K562 (cell line): ENCODE measurements at regions not wholly inside any gene's neighbourhood (a gene's known extent, or its start where the extent isn't known, plus 50 kb on each side); places are given as distances from the start of the nearest gene placed in this dataset.

ENCODE experiments used
- CTCF ChIP-seq, 3 experiments: IDR thresholded peaks in 2 of 3; conservative IDR thresholded peaks in 1 of 3; 2 replicates each; pipeline ENCODE4 v1.5.1; 2011 to 2012; ENCODE audit warnings: low read length in 3 of 3, mild to moderate bottlenecking in 3 of 3, control low read depth in 2 of 3, improper control_type of control experiment in 1 of 3, inconsistent platforms in 1 of 3, low read depth in 1 of 3, mixed read lengths in 1 of 3, moderate library complexity in 1 of 3; ENCODE audit not compliant: insufficient read depth in 2 of 3
- EP300 ChIP-seq: IDR thresholded peaks from 2 replicates; pipeline ENCODE4 v1.6.1; 2012; ENCODE audit warnings: low read length, improper control_type of control experiment
- EZH2 ChIP-seq: IDR thresholded peaks from 2 replicates; pipeline ENCODE4 v1.6.1; 2012; ENCODE audit warnings: low read depth, mild to moderate bottlenecking, inconsistent platforms, low read length, borderline replicate concordance
- LEF1 ChIP-seq: fragments of 450-650 bp; IDR thresholded peaks from 2 replicates; pipeline ENCODE4 v1.6.1; 2016; ENCODE audit warnings: mild to moderate bottlenecking
- NFRKB ChIP-seq: fragments of 450-650 bp; IDR thresholded peaks from 2 replicates; pipeline ENCODE4 v1.6.1; 2016; ENCODE audit warnings: low read depth
- SMAD4 ChIP-seq: fragments of 250-450 bp; sonication (Bioruptor Pico); conservative IDR thresholded peaks from 2 replicates; pipeline ENCODE4 v1.8.0; 2021; ENCODE audit warnings: inconsistent platforms, mild to moderate bottlenecking, moderate library complexity
- TAF1 ChIP-seq: IDR thresholded peaks from 2 replicates; pipeline ENCODE4 v1.6.1; 2011; ENCODE audit warnings: mild to moderate bottlenecking, low read length, moderate library complexity; ENCODE audit not compliant: insufficient read depth, control insufficient read depth, severe bottlenecking; ENCODE audit errors: extremely low read depth
- TFE3 ChIP-seq: fragments of 450-650 bp; formaldehyde crosslinking; IDR thresholded peaks from 2 replicates; pipeline ENCODE4 v1.4.0; 2020; ENCODE audit warnings: mild to moderate bottlenecking, mixed read lengths
- ZNF699 ChIP-seq: fragments of 250-450 bp; sonication (Bioruptor Pico); IDR thresholded peaks from 2 replicates; pipeline ENCODE4 v1.8.0; 2021; ENCODE audit warnings: mild to moderate bottlenecking, moderate library complexity; ENCODE audit not compliant: insufficient replicate concordance
- TF ChIP-seq, protein P1 (sequence below): sonication (generic); formaldehyde crosslinking; IDR thresholded peaks from 2 replicates; pipeline ENCODE4 v1.8.1; 2023; ENCODE audit warnings: mild to moderate bottlenecking, missing genetic modification reagents, moderate library complexity
- TF ChIP-seq, protein P2 (sequence below): IDR thresholded peaks from 2 replicates; pipeline ENCODE4 v1.6.1; 2011; ENCODE audit warnings: borderline replicate concordance, low read depth, mild to moderate bottlenecking, moderate library complexity, low read length; ENCODE audit not compliant: insufficient read depth, poor library complexity, severe bottlenecking

GRCh38 chr5:26104175-26104574 lies 934.2 kb downstream of the CDH9 start:
- TF ChIP-seq, protein P1, sequence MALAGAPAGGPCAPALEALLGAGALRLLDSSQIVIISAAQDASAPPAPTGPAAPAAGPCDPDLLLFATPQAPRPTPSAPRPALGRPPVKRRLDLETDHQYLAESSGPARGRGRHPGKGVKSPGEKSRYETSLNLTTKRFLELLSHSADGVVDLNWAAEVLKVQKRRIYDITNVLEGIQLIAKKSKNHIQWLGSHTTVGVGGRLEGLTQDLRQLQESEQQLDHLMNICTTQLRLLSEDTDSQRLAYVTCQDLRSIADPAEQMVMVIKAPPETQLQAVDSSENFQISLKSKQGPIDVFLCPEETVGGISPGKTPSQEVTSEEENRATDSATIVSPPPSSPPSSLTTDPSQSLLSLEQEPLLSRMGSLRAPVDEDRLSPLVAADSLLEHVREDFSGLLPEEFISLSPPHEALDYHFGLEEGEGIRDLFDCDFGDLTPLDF (CRISPR knock-in tag), result no peak
- no peak for TF ChIP-seq ZNF699 (CRISPR knock-in tag)
- TF ChIP-seq CTCF (IDR thresholded peaks at IDR 0.05 in 2 of 3, conservative IDR thresholded peaks at IDR 0.05 in 1 of 3; ENCODE audit: insufficient read depth in 2 of 3, low read depth in 1 of 3, low read length in 3 of 3), result no peak
- TF ChIP-seq, protein P2, sequence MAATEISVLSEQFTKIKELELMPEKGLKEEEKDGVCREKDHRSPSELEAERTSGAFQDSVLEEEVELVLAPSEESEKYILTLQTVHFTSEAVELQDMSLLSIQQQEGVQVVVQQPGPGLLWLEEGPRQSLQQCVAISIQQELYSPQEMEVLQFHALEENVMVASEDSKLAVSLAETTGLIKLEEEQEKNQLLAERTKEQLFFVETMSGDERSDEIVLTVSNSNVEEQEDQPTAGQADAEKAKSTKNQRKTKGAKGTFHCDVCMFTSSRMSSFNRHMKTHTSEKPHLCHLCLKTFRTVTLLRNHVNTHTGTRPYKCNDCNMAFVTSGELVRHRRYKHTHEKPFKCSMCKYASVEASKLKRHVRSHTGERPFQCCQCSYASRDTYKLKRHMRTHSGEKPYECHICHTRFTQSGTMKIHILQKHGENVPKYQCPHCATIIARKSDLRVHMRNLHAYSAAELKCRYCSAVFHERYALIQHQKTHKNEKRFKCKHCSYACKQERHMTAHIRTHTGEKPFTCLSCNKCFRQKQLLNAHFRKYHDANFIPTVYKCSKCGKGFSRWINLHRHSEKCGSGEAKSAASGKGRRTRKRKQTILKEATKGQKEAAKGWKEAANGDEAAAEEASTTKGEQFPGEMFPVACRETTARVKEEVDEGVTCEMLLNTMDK, result no peak
- TF ChIP-seq LEF1, result no peak
- TF ChIP-seq EP300, result no peak
- TF ChIP-seq EZH2, result no peak
- no peak for TF ChIP-seq SMAD4 (CRISPR knock-in tag)
- no peak for TF ChIP-seq TFE3 (CRISPR knock-in tag)
- TF ChIP-seq TAF1, result no peak
- no peak for TF ChIP-seq NFRKB
